ENCODE measurements at regions not wholly inside any gene's neighbourhood (a gene's known extent, or its start where the extent isn't known, plus 50 kb on each side); places are given as distances from the start of the nearest gene placed in this dataset.
"Not testable (repeated sequence)": the region's sequence is repeated elsewhere in the genome, so short reads cannot be mapped to it uniquely, and the experiment has no call there.

GRCh38 chr13:64725492-64725891 lies 2504.6 kb downstream of the PCDH9 start:
- no peak for DNase-seq

GRCh38 chr13:64723724-64724123 lies 2506.4 kb downstream of the PCDH9 start:
- no peak for DNase-seq

DNA sequence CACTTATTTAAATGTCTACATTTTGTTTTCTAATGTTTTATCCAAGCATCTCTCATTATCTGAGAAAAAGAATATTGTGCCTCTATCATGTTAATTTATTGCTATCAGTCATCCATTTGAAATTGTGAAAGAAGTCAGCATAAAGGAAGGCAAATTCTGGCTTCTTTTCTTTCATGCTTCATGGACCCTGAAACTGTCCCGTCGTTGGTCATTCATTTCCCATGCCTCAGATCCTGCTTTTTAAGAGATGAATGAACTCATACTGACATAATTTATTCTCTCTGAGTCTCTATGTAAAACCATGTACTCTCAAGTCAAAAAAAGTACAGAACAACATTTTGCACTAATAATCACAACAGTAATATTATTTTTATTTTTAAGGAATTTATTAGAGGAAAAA lies 2512.0 kb downstream of the PCDH9 start:
- no peak for DNase-seq

GRCh38 chr13:64716936-64717335 lies 2513.2 kb downstream of the PCDH9 start:
- DNase-seq: no peak

- no peak for DNase-seq
These were observed 2521.1 kb downstream of the PCDH9 start for GRCh38 chr13:64709079-64709478.

DNA sequence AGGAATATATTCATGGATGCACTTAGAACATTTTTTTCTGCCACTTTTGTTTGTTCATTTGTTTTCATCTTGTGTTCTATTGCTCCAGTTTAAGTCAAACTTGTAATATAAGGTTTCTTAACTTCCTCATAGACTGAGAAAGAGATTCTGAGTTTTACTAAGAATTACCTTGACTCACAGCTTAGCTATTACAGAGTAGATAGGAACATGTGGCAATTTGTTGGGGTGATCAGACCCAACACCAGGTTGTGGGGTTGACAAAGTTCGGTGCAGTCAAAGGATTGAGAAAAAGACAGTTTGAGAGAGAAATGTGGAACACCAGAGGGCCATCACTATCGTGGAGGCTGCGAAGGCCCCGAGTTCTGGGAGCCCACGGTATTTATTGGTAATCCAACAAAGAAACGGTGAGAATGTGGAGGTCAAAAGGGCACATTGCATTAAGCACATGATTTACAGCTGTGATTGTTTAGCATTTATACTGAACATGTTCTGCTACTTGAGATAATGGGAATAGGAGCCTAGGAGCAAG lies 2526.0 kb downstream of the PCDH9 start:
- DNase-seq: no peak

GRCh38 chr13:64697226-64697625 lies 2532.9 kb downstream of the PCDH9 start:
- no peak for DNase-seq

DNA sequence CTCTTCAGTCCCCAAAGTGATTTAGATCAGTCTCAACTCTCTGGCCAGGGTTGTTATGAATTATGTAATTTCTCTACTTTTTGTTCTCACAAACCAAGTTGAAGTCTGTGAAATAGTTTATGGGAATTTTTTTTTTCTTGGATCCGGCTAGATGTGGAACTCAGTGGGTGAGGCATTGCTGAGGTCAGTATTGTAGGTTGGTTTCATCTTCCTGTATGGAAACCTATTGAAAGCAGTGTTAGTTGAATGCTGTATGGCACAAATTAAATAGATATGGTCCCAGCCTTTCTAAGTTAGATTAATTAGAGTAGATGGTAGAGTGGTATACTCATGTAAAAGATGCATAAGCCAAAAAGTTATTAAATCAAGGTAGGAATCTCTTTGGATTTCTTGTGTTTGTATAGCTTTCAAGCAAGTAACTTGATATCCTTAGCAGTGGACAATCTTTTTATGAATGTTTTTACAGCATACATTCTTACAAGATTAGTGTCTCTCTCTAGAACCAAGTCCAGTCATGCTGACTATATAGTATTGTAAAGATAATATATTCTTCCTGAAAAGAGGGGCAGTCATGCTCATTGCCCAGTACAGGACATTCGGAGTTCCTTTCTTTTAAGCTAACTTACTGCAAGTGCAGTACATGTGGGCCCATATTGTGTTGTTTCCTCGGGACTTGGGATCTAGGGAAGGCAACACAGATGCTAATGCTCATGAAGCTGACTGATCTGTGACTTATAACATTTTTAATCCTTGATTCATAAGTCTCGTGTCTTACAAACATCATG lies 2541.1 kb downstream of the PCDH9 start:
- no peak for DNase-seq

- not testable (repeated sequence) for DNase-seq
These were observed 2543.6 kb downstream of the PCDH9 start for GRCh38 chr13:64686536-64686935.

DNA sequence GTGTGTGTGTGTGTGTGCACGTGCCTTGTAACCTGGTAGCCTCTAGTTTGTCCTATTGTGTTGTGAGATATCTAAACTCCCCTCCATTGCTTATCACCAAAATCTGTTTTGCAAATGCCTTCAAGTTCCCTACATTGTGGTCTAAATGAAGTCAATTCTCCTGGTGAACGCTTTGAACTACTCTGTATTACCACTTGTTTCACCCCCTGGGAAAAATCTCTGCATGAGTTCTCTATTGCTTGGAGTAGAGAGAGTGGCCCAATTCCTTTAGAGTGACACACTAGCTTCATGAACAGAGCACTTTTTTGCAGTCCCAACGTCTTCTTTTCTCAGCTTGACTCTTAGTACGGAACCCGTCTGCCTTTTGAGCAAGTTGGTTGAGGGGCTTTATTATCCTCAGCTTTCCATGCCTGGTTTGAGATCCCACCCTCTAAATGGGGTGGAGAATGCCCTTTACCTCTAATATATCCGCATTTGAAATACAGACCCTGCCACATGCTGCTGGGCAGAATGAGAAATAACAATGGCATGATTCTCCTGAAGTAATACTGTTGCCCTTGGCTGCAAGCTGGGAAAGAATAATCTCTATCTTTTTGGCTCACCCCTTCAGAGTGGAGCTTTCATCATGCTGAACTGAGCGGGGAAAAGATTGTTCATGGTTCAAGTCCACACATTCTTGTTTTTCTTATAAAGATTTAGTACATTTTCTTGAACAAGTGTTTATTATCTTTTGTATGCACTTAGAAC lies 2545.3 kb downstream of the PCDH9 start:
- no peak for DNase-seq

GRCh38 chr13:64684108-64684507 lies 2546.0 kb downstream of the PCDH9 start:
- no peak for DNase-seq

- DNase-seq: no peak
These were observed 2549.4 kb downstream of the PCDH9 start for GRCh38 chr13:64680739-64681138.

DNA sequence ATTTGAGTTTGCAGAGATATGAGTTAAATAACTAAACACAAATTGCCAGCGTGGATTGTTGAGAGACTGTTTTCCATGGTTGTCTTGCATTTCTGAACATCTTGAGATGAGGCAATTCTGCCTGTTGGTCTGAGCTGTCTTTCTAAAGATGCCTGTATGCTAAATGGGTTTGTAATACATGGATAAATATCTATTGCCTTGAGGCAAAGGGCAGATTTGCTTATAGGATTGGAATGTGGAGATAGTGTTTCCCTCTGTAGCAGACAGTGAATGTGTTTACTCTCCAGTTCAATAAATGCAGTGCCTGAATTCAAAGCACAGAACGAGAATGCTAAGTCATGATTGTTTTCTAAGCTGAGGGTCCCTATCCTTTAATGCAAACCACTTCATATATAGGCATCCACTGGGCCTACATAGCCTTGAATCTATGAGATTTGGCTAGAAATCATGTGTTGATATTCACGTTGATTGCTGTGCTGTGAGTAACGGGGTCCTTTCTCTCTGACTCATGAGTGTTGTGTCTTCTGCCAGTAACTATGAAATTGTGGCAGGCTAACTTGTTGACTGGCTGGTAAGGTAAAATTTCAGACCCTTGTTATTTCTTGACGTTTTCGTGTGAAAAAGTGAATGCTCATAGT lies 2554.8 kb downstream of the PCDH9 start:
- no peak for DNase-seq

GRCh38 chr13:64674126-64674525 lies 2556.0 kb downstream of the PCDH9 start:
- DNase-seq: no peak

DNA sequence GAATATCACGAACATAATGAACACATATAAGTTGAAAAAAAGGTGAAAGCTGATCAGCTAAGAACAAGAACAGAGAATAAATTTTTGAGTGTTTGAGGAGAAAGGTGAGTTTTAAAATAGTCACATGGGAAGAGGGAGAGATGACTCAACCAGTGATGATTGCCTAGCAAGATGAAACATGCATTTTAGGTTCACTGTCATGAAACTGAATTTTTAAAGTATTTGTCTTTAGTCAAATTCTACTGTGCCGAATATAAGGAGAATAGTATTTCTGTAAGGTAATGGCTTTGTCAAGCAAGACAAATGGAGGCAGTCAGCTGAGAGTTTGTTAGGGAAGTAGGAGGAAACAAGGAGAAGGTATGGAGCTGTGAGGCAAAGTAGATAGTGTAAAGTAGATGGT lies 2557.4 kb downstream of the PCDH9 start:
- DNase-seq: no peak

GRCh38 chr13:64662887-64663593 lies 2567.1 kb downstream of the PCDH9 start:
- no peak for DNase-seq

- DNase-seq: no peak
These were observed 2581.8 kb downstream of the PCDH9 start for GRCh38 chr13:64648293-64648692.

DNA sequence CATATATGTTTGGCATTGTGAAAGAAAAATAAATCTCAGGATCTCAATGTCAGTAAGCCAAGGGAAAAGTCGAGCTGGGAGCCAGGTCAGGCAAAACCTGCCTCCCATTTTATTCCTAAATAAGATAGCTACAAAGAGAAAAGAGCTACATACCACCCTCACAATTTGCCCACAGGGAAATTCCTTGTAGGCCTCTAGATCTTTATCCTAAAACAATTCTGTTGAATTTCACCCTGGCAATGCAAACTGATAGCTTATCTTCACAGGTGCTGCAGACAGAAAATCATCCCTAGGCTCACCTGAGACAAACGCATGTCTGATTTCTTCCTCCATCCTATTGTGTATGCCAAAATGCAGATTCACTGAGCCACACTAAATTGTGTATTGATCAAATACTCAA lies 2587.1 kb downstream of the PCDH9 start:
- no peak for DNase-seq

DNA sequence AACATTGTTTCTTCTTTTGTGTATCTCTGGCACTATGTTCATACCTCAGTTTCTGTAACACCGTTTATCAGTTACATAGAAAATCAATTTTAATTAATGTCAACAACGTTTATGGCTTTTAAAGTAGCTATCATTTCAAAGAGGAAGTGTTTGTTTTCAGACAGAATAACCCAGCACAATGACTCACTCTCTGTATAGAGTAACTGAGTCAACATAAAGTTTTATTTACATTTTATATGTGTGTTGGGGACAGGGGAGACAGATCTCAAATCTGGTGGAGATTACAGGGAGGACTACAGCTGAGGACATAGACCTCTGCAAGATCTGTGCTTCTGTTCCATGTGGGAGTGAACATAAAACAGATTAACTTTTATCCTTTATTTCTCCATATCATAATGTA lies 2590.1 kb downstream of the PCDH9 start:
- no peak for DNase-seq

GRCh38 chr13:64639206-64639605 lies 2590.9 kb downstream of the PCDH9 start:
- DNase-seq: no peak

DNA sequence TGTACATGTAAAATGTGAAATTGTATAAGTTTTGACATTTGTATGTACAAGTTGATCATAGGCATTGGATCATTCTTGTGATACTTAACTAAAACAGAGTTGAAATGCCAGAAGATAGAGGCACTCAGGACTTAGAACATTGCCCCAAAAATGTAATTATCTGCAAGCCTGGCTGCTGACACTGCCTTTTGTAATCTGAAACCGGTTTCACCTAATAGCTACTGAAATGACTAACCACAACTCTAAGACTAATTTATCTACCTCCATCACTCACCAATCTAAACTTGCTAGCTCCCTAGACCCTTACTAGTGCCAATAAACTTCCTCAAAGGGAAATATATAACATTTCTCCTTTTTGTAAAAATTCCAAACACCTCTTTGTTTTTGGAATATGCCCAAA lies 2596.2 kb downstream of the PCDH9 start:
- DNase-seq: no peak

DNA sequence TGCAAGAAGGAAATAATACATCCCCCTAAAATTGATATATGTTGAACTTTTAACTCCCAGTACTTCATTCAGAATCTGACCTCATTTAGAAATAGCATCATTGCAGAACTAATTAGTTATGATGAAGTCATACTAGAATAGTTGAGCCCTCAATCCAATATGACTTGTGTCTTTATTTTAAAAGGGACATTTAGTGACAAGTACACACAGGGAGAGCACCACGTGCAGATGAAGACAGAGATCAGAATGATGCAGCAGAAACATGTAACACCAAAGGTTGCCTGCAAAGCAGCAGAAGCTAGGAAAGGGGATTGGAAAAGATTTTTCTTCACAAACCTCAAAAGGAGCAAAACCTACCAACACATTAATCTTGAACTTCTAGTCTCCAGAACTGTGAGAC lies 2602.5 kb downstream of the PCDH9 start:
- DNase-seq: no peak

GRCh38 chr13:64626105-64626504 lies 2604.0 kb downstream of the PCDH9 start:
- no peak for DNase-seq
